ENCODE measurements at regions not wholly inside any gene's neighbourhood (a gene's known extent, or its start where the extent isn't known, plus 50 kb on each side); places are given as distances from the start of the nearest gene placed in this dataset.

DNA sequence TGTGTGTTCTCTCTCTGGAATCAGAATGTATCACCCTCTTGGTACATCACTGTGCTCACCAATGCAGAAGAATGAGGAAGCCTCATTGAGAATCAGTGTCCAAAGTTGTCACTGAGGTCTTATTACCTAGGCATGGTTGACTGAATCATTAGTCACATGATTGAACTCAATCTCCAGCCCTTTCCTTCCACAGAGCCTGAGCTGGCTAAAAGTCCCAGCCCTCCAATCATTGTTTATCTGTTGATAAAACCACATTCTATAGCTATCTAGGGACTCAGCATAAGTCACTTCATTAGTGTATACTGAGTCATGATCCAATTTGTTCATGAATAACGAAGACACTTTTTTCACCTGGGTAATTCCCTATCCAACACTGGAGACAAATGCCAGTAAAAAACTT lies 396.8 kb downstream of the TRAM1L1 start:
- TF ChIP-seq, protein P1, sequence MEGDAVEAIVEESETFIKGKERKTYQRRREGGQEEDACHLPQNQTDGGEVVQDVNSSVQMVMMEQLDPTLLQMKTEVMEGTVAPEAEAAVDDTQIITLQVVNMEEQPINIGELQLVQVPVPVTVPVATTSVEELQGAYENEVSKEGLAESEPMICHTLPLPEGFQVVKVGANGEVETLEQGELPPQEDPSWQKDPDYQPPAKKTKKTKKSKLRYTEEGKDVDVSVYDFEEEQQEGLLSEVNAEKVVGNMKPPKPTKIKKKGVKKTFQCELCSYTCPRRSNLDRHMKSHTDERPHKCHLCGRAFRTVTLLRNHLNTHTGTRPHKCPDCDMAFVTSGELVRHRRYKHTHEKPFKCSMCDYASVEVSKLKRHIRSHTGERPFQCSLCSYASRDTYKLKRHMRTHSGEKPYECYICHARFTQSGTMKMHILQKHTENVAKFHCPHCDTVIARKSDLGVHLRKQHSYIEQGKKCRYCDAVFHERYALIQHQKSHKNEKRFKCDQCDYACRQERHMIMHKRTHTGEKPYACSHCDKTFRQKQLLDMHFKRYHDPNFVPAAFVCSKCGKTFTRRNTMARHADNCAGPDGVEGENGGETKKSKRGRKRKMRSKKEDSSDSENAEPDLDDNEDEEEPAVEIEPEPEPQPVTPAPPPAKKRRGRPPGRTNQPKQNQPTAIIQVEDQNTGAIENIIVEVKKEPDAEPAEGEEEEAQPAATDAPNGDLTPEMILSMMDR (IDR thresholded peaks at IDR 0.05): no peak
- no peak for TF ChIP-seq POLR2A (IDR thresholded peaks at IDR 0.05)
- no peak for TF ChIP-seq POLR2AphosphoS5 (IDR thresholded peaks at IDR 0.05)
- TF ChIP-seq EP300 (IDR thresholded peaks at IDR 0.05; ENCODE audit: low read depth): no peak

Data from transverse colon (tissue), 4 donors.